ENCODE measurements at regions not wholly inside any gene's neighbourhood (a gene's known extent, or its start where the extent isn't known, plus 50 kb on each side); places are given as distances from the start of the nearest gene placed in this dataset.

GRCh38 chr2:195022508-195022830 is 634.6 kb upstream of the SLC39A10 start:
- TF ChIP-seq CTCF (IDR thresholded peaks at IDR 0.05; ENCODE audit: low read depth, low read length): no peak
- Histone ChIP-seq H3K36me3 (no peaks in the 10 kb centered on the region), H3K4me1 (ENCODE audit: low read depth) (no peaks in the 10 kb centered on the region), H3K27ac (no peak overlapping the region), H3K27me3 (no peaks in the 10 kb centered on the region), H3K4me3 (no peak overlapping the region), H3K9me3 (ENCODE audit: low read depth) (no peaks in the 10 kb centered on the region)
- DNase-seq (ENCODE audit: low read depth in 1 of 2, low spot score in 1 of 2): no peak

GRCh38 chr2:195021711-195022507 is 635.1 kb upstream of the SLC39A10 start:
- Histone ChIP-seq H3K4me1 (ENCODE audit: low read depth) (no peaks in the 10 kb centered on the region), H3K27me3 (no peaks in the 10 kb centered on the region), H3K27ac (no peak overlapping the region), H3K36me3 (no peaks in the 10 kb centered on the region), H3K4me3 (no peak overlapping the region), H3K9me3 (ENCODE audit: low read depth) (no peaks in the 10 kb centered on the region)
- no peak for DNase-seq (ENCODE audit: low read depth in 1 of 2, low spot score in 1 of 2)
- TF ChIP-seq CTCF (IDR thresholded peaks at IDR 0.05; ENCODE audit: low read depth, low read length): no peak

DNA sequence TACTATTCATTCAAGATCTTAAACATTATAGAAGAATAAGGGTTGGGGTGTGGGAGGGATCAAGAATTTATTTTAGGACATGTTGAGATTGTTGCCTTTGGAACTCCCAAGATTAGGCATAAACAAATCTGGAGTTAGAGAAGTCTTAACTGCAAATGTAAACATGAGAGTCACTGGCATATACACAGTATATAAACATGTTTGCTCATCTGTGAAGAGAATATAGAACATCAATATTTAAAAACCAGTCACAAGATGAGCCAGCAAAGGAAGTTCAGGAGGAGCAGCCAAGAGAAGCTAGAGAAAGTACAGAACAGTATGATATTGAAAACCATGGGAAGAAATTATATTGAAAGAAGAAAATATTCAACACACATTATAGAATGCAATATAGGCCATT is 638.6 kb upstream of the SLC39A10 start:
- no peaks in the 10 kb centered on the region for H3K9me3 ChIP-seq (ENCODE audit: low read depth)
- no peak for TF ChIP-seq CTCF (IDR thresholded peaks at IDR 0.05; ENCODE audit: low read depth, low read length)
- H3K27ac ChIP-seq: no peak overlapping the region
- DNase-seq (ENCODE audit: low read depth in 1 of 2, low spot score in 1 of 2): no peak
- no peaks in the 10 kb centered on the region for H3K4me1 ChIP-seq (ENCODE audit: low read depth)
- H3K4me3 ChIP-seq: no peak overlapping the region
- H3K27me3 ChIP-seq: no peaks in the 10 kb centered on the region
- no peaks in the 10 kb centered on the region for H3K36me3 ChIP-seq

DNA sequence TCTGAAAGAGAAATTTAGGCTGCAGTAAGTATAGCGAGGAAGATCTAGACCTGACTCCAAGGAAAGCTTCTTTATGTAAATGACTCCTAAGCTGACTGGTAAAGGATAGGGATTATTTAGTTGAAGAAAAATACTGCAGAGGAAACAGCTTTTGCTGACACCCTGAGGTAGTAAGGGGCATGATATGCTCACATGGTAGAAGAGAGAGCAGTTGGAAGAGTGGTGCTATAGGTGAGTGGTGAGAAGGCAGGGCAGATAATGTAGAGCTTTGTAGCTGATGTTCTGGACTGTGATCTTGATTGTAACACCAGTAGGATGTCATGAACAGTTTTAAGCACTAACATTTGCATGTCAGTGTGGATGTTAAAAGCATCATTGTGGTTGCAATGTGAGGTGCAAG is 639.1 kb upstream of the SLC39A10 start:
- no peak overlapping the region for H3K27ac ChIP-seq
- no peaks in the 10 kb centered on the region for H3K4me1 ChIP-seq (ENCODE audit: low read depth)
- no peaks in the 10 kb centered on the region for H3K36me3 ChIP-seq
- no peak for TF ChIP-seq CTCF (IDR thresholded peaks at IDR 0.05; ENCODE audit: low read depth, low read length)
- no peak for DNase-seq (ENCODE audit: low read depth in 1 of 2, low spot score in 1 of 2)
- H3K27me3 ChIP-seq: no peaks in the 10 kb centered on the region
- no peak overlapping the region for H3K4me3 ChIP-seq
- no peaks in the 10 kb centered on the region for H3K9me3 ChIP-seq (ENCODE audit: low read depth)

DNA sequence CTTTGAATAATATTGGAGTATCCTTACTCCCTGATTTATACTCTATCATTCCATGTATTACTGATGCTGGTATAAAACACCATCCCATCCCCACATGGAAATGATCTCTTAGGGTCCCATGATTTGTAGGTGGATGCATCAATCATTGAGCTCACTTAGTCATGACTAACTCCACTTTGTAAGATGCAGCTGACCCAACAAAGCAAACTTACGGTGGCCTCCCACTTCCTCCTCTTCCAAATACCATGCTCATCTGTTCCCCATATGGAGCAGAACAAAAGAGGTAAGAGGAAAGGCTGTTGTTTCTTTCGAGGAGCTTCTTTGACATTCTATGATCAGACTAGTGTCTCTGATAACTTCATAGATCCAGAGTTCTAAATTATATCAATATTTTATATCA is 640.2 kb upstream of the SLC39A10 start:
- no peaks in the 10 kb centered on the region for H3K4me1 ChIP-seq (ENCODE audit: low read depth)
- H3K27ac ChIP-seq: no peak overlapping the region
- no peaks in the 10 kb centered on the region for H3K9me3 ChIP-seq (ENCODE audit: low read depth)
- no peak for TF ChIP-seq CTCF (IDR thresholded peaks at IDR 0.05; ENCODE audit: low read depth, low read length)
- no peaks in the 10 kb centered on the region for H3K36me3 ChIP-seq
- no peak overlapping the region for H3K4me3 ChIP-seq
- DNase-seq (ENCODE audit: low read depth in 1 of 2, low spot score in 1 of 2): no peak
- H3K27me3 ChIP-seq: no peaks in the 10 kb centered on the region
